Keratinocyte (primary cell): ENCODE measurements at regions not wholly inside any gene's neighbourhood (a gene's known extent, or its start where the extent isn't known, plus 50 kb on each side); places are given as distances from the start of the nearest gene placed in this dataset.

Experiments used
- DNase-seq: peaks from one replicate; pipeline ENCODE4 v3.0.0-alpha.2; 2011; ENCODE audit warnings: low read depth, missing footprints, low spot score
- FAIRE-seq: peaks from 2 replicates; lab custom pipeline; 2011; peaks lifted over from hg19 to GRCh38; lab: Jason Lieb, UNC
- H2AFZ ChIP-seq: 2 replicates; pipeline ENCODE4 v1.6.0; 2012; ENCODE audit warnings: low read length, control low read depth, inconsistent platforms; ENCODE audit not compliant: control insufficient read depth
- H3K27ac ChIP-seq: 2 replicates; pipeline ENCODE4 v1.5.1; 2011; ENCODE audit warnings: low read length; ENCODE audit not compliant: control insufficient read depth, insufficient read depth
- H3K27me3 ChIP-seq: 3 replicates; pipeline ENCODE4 v1.6.0; 2011; ENCODE audit warnings: low read length; ENCODE audit not compliant: control insufficient read depth, insufficient read depth; ENCODE audit errors: extremely low read depth
- H3K36me3 ChIP-seq, 2 experiments: 2 replicates in 1 of 2; 3 replicates in 1 of 2; pipeline ENCODE4 v1.5.1; 2011; ENCODE audit warnings: low read length in 2 of 2, mild to moderate bottlenecking in 1 of 2; ENCODE audit not compliant: control insufficient read depth in 2 of 2, insufficient read depth in 2 of 2; ENCODE audit errors: extremely low read depth in 1 of 2
- H3K4me1 ChIP-seq: 3 replicates; pipeline ENCODE4 v1.5.1; 2011; ENCODE audit warnings: low read length; ENCODE audit not compliant: control insufficient read depth, insufficient read depth; ENCODE audit errors: extremely low read depth
- H3K4me2 ChIP-seq: 3 replicates; pipeline ENCODE4 v1.6.0; 2011; ENCODE audit warnings: low read depth, low read length; ENCODE audit not compliant: control insufficient read depth, insufficient read depth; ENCODE audit errors: extremely low read depth
- H3K4me3 ChIP-seq, 3 experiments: fragments of 200-600 bp in 1 of 3; sonication (generic) in 1 of 3; 2 replicates in 2 of 3; 3 replicates in 1 of 3; pipeline ENCODE4 v1.5.1; 2011 to 2016; ENCODE audit warnings: low read length in 3 of 3, mild to moderate bottlenecking in 3 of 3, control low read depth in 2 of 3, inconsistent platforms in 1 of 3, low read depth in 1 of 3, mixed read lengths in 1 of 3, mixed run types in 1 of 3, moderate library complexity in 1 of 3; ENCODE audit not compliant: control insufficient read depth in 2 of 3, insufficient read depth in 2 of 3; ENCODE audit errors: extremely low read depth in 1 of 3
- H3K79me2 ChIP-seq: 2 replicates; pipeline ENCODE4 v1.6.0; 2012; ENCODE audit warnings: low read length; ENCODE audit not compliant: control insufficient read depth, insufficient read depth
- H3K9ac ChIP-seq: 3 replicates; pipeline ENCODE4 v1.6.0; 2011; ENCODE audit warnings: low read length; ENCODE audit not compliant: control insufficient read depth, insufficient read depth; ENCODE audit errors: extremely low read depth
- H3K9me1 ChIP-seq: 3 replicates; pipeline ENCODE4 v1.6.0; 2011; ENCODE audit warnings: low read length; ENCODE audit not compliant: control insufficient read depth, insufficient read depth; ENCODE audit errors: extremely low read depth
- H3K9me3 ChIP-seq: 2 replicates; pipeline ENCODE4 v1.5.1; 2012; ENCODE audit warnings: low read depth, low read length; ENCODE audit not compliant: control insufficient read depth
- H4K20me1 ChIP-seq: 3 replicates; pipeline ENCODE4 v1.6.0; 2011; ENCODE audit warnings: low read length; ENCODE audit not compliant: control insufficient read depth, insufficient read depth; ENCODE audit errors: extremely low read depth
- EZH2 ChIP-seq: IDR thresholded peaks from one replicate; pipeline ENCODE4 v1.6.1; 2012; ENCODE audit warnings: inconsistent platforms, mild to moderate bottlenecking, low read length, moderate library complexity
- dilution Hi-C: fragments of 300-500 bp; cut with MboI; formaldehyde crosslinking; loops from one replicate; pipeline ENCODE4 v1.7.0; 2020; ENCODE audit warnings: low sequenced_read_pairs; ENCODE audit not compliant: extremely low pct_ligation_motif_present
- small RNA-seq, 3 experiments: library from RNA; depleted of rRNA; stranded (forward); fragments of <200 nt; gene quantifications; one replicate each; pipeline ENCODE3, GENCODE V24; 2012; ENCODE audit warnings: low read depth in 3 of 3, low replicate concordance in 1 of 3; ENCODE audit not compliant: insufficient read length in 3 of 3
- TF ChIP-seq, protein P1 (sequence below), 3 experiments: IDR thresholded peaks in 1 of 3; conservative IDR thresholded peaks in 1 of 3; optimal IDR thresholded peaks in 1 of 3; 2 replicates in 2 of 3; 3 replicates in 1 of 3; pipeline versions ENCODE3 to v1.5.1; 2011; ENCODE audit warnings: low read length in 3 of 3, mild to moderate bottlenecking in 3 of 3, moderate library complexity in 2 of 3, control low read depth in 1 of 3, inconsistent platforms in 1 of 3; ENCODE audit not compliant: insufficient read depth in 2 of 3; ENCODE audit errors: extremely low read depth in 1 of 3

DNA sequence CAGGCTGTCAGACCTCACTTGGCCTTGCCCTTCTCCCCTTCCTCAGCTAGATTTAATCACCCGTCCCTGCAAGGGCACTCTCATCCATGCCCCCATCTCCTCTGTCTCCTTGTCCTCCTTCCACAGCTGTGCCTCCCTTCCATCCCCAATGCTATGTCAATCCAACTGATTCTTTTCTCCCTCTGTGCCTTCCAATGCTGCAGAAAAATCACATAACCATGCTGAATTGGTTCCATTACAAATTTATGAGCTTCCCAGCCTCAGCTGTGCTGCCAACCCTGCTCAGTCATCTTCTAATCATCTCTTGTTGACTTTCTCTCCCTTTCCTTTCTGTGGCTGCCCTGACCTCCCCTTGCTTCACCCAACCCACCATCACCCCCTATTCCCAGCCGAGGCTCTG lies 56.3 kb upstream of the PIRT start:
- Histone ChIP-seq H3K9me1 (no peaks in the 10 kb centered on the region), H3K36me3 (no peaks in the 10 kb centered on the region), H3K4me2 (no peak overlapping the region), H3K9me3 (no peaks in the 10 kb centered on the region), H2AFZ (no peak overlapping the region), H3K4me3 (no peak overlapping the region), H3K79me2 (no peaks in the 10 kb centered on the region), H3K27ac (no peak overlapping the region), H3K9ac (no peak overlapping the region), H4K20me1 (no peaks in the 10 kb centered on the region), H3K27me3 (no peaks in the 10 kb centered on the region), H3K4me1 (no peaks in the 10 kb centered on the region)
- no peak for FAIRE-seq
- no peak for DNase-seq
- TF ChIP-seq EZH2, result no peak
- TF ChIP-seq, protein P1, sequence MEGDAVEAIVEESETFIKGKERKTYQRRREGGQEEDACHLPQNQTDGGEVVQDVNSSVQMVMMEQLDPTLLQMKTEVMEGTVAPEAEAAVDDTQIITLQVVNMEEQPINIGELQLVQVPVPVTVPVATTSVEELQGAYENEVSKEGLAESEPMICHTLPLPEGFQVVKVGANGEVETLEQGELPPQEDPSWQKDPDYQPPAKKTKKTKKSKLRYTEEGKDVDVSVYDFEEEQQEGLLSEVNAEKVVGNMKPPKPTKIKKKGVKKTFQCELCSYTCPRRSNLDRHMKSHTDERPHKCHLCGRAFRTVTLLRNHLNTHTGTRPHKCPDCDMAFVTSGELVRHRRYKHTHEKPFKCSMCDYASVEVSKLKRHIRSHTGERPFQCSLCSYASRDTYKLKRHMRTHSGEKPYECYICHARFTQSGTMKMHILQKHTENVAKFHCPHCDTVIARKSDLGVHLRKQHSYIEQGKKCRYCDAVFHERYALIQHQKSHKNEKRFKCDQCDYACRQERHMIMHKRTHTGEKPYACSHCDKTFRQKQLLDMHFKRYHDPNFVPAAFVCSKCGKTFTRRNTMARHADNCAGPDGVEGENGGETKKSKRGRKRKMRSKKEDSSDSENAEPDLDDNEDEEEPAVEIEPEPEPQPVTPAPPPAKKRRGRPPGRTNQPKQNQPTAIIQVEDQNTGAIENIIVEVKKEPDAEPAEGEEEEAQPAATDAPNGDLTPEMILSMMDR (optimal IDR thresholded peaks at IDR 0.05 in 1 of 3, IDR thresholded peaks at IDR 0.05 in 1 of 3, conservative IDR thresholded peaks at IDR 0.05 in 1 of 3; ENCODE audit: extremely low read depth in 1 of 3, insufficient read depth in 2 of 3, low read length in 3 of 3), result no peak
- dilution Hi-C loops, result no loop called here

DNA sequence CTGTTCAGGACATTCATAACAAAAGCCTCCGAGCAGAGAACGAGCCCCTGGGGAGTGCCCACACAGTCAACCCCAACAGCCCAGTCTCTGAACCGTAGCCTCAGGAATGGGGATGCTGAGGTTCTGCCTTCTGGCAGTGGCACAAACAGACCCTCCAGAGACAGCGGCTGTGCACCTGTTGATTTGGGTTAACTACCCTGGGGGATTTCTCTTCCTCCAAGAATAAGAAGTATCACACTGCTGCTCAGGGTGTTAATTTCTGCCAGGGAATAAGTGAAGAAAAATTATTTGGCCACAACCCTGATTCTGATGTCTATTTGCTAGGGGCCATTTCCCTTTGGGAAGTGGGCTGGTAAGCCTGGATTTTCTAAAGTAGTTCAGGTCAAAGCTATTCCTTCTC lies 51.0 kb upstream of the PIRT start:
- Histone ChIP-seq H3K4me1 (no peaks in the 10 kb centered on the region), H2AFZ (no peak overlapping the region), H3K9me1 (no peaks in the 10 kb centered on the region), H3K27me3 (no peaks in the 10 kb centered on the region), H3K79me2 (no peaks in the 10 kb centered on the region), H4K20me1 (no peaks in the 10 kb centered on the region), H3K27ac (no peak overlapping the region), H3K4me3 (no peak overlapping the region), H3K36me3 (no peaks in the 10 kb centered on the region), H3K4me2 (no peak overlapping the region), H3K9me3 (no peaks in the 10 kb centered on the region), H3K9ac (no peak overlapping the region)
- dilution Hi-C loops, result no loop called here
- no peak for DNase-seq
- FAIRE-seq, result no peak
- TF ChIP-seq EZH2, result no peak
- TF ChIP-seq, protein P1 (optimal IDR thresholded peaks at IDR 0.05 in 1 of 3, IDR thresholded peaks at IDR 0.05 in 1 of 3, conservative IDR thresholded peaks at IDR 0.05 in 1 of 3; ENCODE audit: extremely low read depth in 1 of 3, insufficient read depth in 2 of 3, low read length in 3 of 3), result no peak

Small RNA genes lying in the stretch of these regions (small RNA-seq; reads per million reads assigned to genes)
- 0 reads per million in 3 experiments for gene RN7SL601P
